DND-41 (cell line): ENCODE measurements at regions not wholly inside any gene's neighbourhood (a gene's known extent, or its start where the extent isn't known, plus 50 kb on each side); places are given as distances from the start of the nearest gene placed in this dataset.

Experiments
- ATAC-seq: fragments of 200-7000 bp; cut with Tn5 transposase; 3 replicates; pipeline ENCODE4 v1.9.1; 2021; ENCODE audit warnings: low read depth; ENCODE audit not compliant: insufficient read depth
- DNase-seq: peaks from one replicate; pipeline ENCODE4 v3.0.0-alpha.2; 2020
- H2AFZ ChIP-seq: 2 replicates; pipeline ENCODE4 v1.6.0; 2012; ENCODE audit warnings: low read depth, low read length
- H3K27ac ChIP-seq: 2 replicates; pipeline ENCODE4 v1.5.1; 2012; ENCODE audit warnings: low read length, inconsistent platforms
- H3K27me3 ChIP-seq: fragments of 200-600 bp; sonication (generic); 2 replicates; pipeline ENCODE4 v1.6.0; 2012; ENCODE audit warnings: low read length, mild to moderate bottlenecking, inconsistent platforms; ENCODE audit not compliant: insufficient read depth, poor library complexity
- H3K36me3 ChIP-seq: 2 replicates; pipeline ENCODE4 v1.5.1; 2012; ENCODE audit warnings: low read length, inconsistent platforms; ENCODE audit not compliant: insufficient read depth
- H3K4me1 ChIP-seq: 2 replicates; pipeline ENCODE4 v1.5.1; 2012; ENCODE audit warnings: mild to moderate bottlenecking, low read length; ENCODE audit not compliant: insufficient read depth
- H3K4me2 ChIP-seq: 2 replicates; pipeline ENCODE4 v1.6.0; 2012; ENCODE audit warnings: mild to moderate bottlenecking, moderate library complexity, low read length, inconsistent platforms; ENCODE audit not compliant: insufficient read depth
- H3K4me3 ChIP-seq, 2 experiments: fragments of 200-600 bp in 1 of 2; shearing (Covaris generic) in 1 of 2; 2 replicates each; pipeline ENCODE4 v1.5.1; 2012 to 2016; ENCODE audit warnings: inconsistent platforms in 2 of 2, low read length in 2 of 2, mild to moderate bottlenecking in 2 of 2, low read depth in 1 of 2, moderate library complexity in 1 of 2
- H3K79me2 ChIP-seq: 2 replicates; pipeline ENCODE4 v1.6.0; 2012; ENCODE audit warnings: low read length, inconsistent platforms; ENCODE audit not compliant: insufficient read depth
- H3K9ac ChIP-seq: 2 replicates; pipeline ENCODE4 v1.6.0; 2012; ENCODE audit warnings: low read depth, mild to moderate bottlenecking, inconsistent platforms, low read length, moderate library complexity
- H3K9me3 ChIP-seq: 2 replicates; pipeline ENCODE4 v1.5.1; 2012; ENCODE audit warnings: low read length, moderate library complexity, mild to moderate bottlenecking, inconsistent platforms; ENCODE audit not compliant: insufficient read depth, severe bottlenecking
- H4K20me1 ChIP-seq: 2 replicates; pipeline ENCODE4 v1.6.0; 2012; ENCODE audit warnings: low read length; ENCODE audit not compliant: insufficient read depth
- EZH2 ChIP-seq: IDR thresholded peaks from 3 replicates; pipeline ENCODE4 v1.6.1; 2012; ENCODE audit warnings: borderline replicate concordance, low read depth, mild to moderate bottlenecking, moderate library complexity, low read length, inconsistent platforms; ENCODE audit not compliant: severe bottlenecking
- TF ChIP-seq, protein P1 (sequence below): IDR thresholded peaks from 2 replicates; pipeline ENCODE4 v1.5.1; 2012; ENCODE audit warnings: borderline replicate concordance, low read length, moderate library complexity, mild to moderate bottlenecking; ENCODE audit not compliant: poor library complexity, severe bottlenecking; ENCODE audit errors: extremely low read depth

DNA sequence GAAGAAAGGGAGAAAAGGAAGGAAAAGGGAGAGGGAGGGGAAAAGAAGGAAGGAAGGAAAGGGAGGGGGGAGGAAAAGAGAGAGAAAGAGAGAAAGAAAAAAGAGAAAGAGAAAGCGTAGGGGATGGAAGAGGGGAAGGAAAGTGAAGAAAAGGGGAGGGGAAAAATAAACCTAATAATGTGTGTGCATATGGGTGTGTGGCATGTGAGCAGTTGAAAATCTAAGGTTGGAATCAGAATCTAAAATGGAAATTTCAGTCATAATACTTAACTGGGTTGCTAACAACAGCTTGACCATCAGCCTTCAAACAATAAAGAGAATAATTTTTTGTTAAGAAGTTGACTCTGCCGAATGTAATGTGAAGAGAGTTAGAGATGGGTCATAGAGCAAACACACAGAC is 407.9 kb upstream of the SLC14A2 start:
- no peak overlapping the region for H3K4me2 ChIP-seq
- H3K79me2 ChIP-seq, result no peaks in the 10 kb centered on the region
- TF ChIP-seq, protein P1, sequence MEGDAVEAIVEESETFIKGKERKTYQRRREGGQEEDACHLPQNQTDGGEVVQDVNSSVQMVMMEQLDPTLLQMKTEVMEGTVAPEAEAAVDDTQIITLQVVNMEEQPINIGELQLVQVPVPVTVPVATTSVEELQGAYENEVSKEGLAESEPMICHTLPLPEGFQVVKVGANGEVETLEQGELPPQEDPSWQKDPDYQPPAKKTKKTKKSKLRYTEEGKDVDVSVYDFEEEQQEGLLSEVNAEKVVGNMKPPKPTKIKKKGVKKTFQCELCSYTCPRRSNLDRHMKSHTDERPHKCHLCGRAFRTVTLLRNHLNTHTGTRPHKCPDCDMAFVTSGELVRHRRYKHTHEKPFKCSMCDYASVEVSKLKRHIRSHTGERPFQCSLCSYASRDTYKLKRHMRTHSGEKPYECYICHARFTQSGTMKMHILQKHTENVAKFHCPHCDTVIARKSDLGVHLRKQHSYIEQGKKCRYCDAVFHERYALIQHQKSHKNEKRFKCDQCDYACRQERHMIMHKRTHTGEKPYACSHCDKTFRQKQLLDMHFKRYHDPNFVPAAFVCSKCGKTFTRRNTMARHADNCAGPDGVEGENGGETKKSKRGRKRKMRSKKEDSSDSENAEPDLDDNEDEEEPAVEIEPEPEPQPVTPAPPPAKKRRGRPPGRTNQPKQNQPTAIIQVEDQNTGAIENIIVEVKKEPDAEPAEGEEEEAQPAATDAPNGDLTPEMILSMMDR, result no peak
- no peak for TF ChIP-seq EZH2
- ATAC-seq, result no peak
- H2AFZ ChIP-seq, result no peak overlapping the region
- H3K9me3 ChIP-seq, result no peaks in the 10 kb centered on the region
- H3K4me3 ChIP-seq, result no peak overlapping the region
- no peaks in the 10 kb centered on the region for H3K27me3 ChIP-seq
- H3K36me3 ChIP-seq, result no peaks in the 10 kb centered on the region
- no peak for DNase-seq
- no peaks in the 10 kb centered on the region for H4K20me1 ChIP-seq
- H3K9ac ChIP-seq, result no peak overlapping the region
- no peak overlapping the region for H3K27ac ChIP-seq
- no peaks in the 10 kb centered on the region for H3K4me1 ChIP-seq

DNA sequence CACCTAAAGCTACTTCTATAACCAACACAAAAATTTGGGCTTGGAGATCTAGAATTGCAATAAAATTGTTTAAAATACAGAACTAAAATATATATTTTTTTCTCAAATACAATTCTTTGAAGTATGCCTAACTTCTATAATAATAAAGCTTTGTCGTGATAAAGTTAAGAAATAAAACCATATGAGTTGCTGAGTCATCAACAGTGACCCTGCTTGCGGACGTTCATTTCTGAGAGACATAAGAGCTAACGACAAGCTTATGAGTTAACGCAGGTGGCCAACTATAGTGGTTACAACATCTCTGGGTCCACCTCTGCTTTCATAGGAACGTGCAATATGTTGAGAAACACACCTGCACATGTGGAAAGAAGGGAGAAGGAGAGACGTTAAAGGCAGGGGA is 407.1 kb upstream of the SLC14A2 start:
- no peaks in the 10 kb centered on the region for H3K27me3 ChIP-seq
- TF ChIP-seq, protein P1, result no peak
- no peak for TF ChIP-seq EZH2
- DNase-seq (no peak), ATAC-seq (no peak)
- H3K9ac ChIP-seq, result no peak overlapping the region
- no peaks in the 10 kb centered on the region for H3K79me2 ChIP-seq
- no peak overlapping the region for H3K4me2 ChIP-seq
- no peak overlapping the region for H2AFZ ChIP-seq
- H3K9me3 ChIP-seq, result no peaks in the 10 kb centered on the region
- H3K4me1 ChIP-seq, result no peaks in the 10 kb centered on the region
- no peaks in the 10 kb centered on the region for H4K20me1 ChIP-seq
- H3K36me3 ChIP-seq, result no peaks in the 10 kb centered on the region
- H3K4me3 ChIP-seq, result no peak overlapping the region
- H3K27ac ChIP-seq, result no peak overlapping the region

DNA sequence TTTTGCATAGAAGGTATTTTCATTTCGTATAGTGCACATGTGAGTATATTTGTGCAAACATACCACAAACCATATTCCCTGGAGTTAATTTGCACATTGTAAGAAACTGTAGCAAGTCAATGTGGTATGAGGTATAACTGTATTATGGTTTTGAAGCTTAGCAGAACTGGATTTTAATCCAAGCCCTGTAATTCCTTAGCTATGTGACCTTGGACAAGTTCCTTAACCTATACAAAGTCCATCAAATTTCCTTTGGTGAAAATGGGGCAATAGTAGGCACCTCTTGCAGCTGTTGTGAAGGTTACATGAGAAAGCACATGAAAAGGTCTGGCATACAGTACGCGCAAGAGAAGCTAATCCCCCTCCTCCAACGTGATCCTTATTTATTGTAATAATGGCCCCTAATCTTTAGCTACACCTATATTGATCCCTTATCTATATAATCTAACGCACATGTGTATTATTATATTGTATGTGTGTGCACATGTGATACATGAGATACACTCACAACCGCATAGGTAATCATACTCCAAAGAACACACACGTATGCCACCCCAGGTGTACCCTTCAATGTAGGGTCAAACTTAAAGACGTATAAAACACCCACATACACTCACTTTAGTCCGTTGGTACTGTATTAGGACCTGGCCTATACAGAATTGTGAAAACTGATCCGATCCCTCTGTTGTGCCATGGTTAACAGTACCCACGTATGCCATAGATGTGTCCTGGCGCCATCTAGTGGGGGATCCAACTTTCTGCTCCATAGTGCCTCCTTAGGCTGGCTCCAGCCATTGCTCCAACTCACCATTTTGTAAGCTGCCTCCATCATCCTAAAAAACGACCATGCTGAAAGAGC is 402.9 kb upstream of the SLC14A2 start:
- no peaks in the 10 kb centered on the region for H3K36me3 ChIP-seq
- TF ChIP-seq, protein P1, result peak; percentile 97
- TF ChIP-seq EZH2, result no peak
- ATAC-seq, result peak; percentile 100

More for the DNA sequence above, 402.9 kb upstream of the SLC14A2 start:
- peak; percentile 79 for DNase-seq
- Histone ChIP-seq H3K27ac (no peak overlapping the region), H3K4me3 (no peak overlapping the region), H3K9me3 (no peaks in the 10 kb centered on the region), H3K4me1 (no peaks in the 10 kb centered on the region), H3K9ac (no peak overlapping the region), H4K20me1 (no peaks in the 10 kb centered on the region), H2AFZ (no peak overlapping the region), H3K4me2 (no peak overlapping the region), H3K27me3 (no peaks in the 10 kb centered on the region), H3K79me2 (no peaks in the 10 kb centered on the region)
